ENCODE measurements at regions not wholly inside any gene's neighbourhood (a gene's known extent, or its start where the extent isn't known, plus 50 kb on each side); places are given as distances from the start of the nearest gene placed in this dataset.
"Not testable (repeated sequence)": the region's sequence is repeated elsewhere in the genome, so short reads cannot be mapped to it uniquely, and the experiment has no call there.

DNA sequence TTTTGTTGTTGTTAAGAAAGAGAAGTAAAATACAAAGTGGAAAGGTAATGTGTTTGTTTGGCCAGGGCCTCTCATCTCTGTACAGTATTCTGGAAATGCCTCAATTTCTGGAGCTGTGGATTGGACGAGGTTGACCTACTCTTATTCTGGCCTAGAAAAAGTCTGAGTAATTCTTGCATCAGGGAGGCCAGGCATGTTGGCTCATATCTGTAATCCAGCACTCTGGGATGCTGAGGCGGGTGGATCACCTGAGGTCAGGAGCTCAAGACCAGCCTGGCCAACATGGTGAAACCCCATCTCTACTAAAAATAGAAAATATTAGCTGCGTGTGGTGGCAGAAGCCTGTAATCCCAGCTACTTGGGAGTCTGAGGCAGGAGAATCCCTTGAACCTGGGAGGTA lies 259.8 kb downstream of the NPIPA7 start:
- not testable (repeated sequence) for TF ChIP-seq RAD21 (IDR thresholded peaks at IDR 0.05; ENCODE audit: low read length); POLR2A (IDR thresholded peaks at IDR 0.05; ENCODE audit: low read depth, low read length); SMC3 (IDR thresholded peaks at IDR 0.05; ENCODE audit: low read depth, low read length); BHLHE40 (IDR thresholded peaks at IDR 0.05; ENCODE audit: low read depth, low read length); CEBPB (IDR thresholded peaks at IDR 0.05; ENCODE audit: low read depth, low read length); CHD1 (IDR thresholded peaks at IDR 0.05; ENCODE audit: low read depth, low read length); MAZ (IDR thresholded peaks at IDR 0.05; ENCODE audit: borderline replicate concordance, low read depth, low read length); MAFK (IDR thresholded peaks at IDR 0.05; ENCODE audit: low read depth, low read length); RFX5 (IDR thresholded peaks at IDR 0.05; ENCODE audit: low read depth, low read length); RCOR1 (IDR thresholded peaks at IDR 0.05; ENCODE audit: insufficient replicate concordance, low read length); MXI1 (IDR thresholded peaks at IDR 0.05; ENCODE audit: borderline replicate concordance, low read depth, low read length)
- TF ChIP-seq, protein P1, sequence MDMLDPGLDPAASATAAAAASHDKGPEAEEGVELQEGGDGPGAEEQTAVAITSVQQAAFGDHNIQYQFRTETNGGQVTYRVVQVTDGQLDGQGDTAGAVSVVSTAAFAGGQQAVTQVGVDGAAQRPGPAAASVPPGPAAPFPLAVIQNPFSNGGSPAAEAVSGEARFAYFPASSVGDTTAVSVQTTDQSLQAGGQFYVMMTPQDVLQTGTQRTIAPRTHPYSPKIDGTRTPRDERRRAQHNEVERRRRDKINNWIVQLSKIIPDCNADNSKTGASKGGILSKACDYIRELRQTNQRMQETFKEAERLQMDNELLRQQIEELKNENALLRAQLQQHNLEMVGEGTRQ (IDR thresholded peaks at IDR 0.05; ENCODE audit: low read depth, low read length): not testable (repeated sequence)
- TF ChIP-seq, protein P2, sequence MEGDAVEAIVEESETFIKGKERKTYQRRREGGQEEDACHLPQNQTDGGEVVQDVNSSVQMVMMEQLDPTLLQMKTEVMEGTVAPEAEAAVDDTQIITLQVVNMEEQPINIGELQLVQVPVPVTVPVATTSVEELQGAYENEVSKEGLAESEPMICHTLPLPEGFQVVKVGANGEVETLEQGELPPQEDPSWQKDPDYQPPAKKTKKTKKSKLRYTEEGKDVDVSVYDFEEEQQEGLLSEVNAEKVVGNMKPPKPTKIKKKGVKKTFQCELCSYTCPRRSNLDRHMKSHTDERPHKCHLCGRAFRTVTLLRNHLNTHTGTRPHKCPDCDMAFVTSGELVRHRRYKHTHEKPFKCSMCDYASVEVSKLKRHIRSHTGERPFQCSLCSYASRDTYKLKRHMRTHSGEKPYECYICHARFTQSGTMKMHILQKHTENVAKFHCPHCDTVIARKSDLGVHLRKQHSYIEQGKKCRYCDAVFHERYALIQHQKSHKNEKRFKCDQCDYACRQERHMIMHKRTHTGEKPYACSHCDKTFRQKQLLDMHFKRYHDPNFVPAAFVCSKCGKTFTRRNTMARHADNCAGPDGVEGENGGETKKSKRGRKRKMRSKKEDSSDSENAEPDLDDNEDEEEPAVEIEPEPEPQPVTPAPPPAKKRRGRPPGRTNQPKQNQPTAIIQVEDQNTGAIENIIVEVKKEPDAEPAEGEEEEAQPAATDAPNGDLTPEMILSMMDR (conservative IDR thresholded peaks at IDR 0.05; ENCODE audit: low read depth, low read length): not testable (repeated sequence)
- TF ChIP-seq, protein P3, sequence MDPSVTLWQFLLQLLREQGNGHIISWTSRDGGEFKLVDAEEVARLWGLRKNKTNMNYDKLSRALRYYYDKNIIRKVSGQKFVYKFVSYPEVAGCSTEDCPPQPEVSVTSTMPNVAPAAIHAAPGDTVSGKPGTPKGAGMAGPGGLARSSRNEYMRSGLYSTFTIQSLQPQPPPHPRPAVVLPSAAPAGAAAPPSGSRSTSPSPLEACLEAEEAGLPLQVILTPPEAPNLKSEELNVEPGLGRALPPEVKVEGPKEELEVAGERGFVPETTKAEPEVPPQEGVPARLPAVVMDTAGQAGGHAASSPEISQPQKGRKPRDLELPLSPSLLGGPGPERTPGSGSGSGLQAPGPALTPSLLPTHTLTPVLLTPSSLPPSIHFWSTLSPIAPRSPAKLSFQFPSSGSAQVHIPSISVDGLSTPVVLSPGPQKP (IDR thresholded peaks at IDR 0.05; ENCODE audit: borderline replicate concordance, low read depth, low read length): not testable (repeated sequence)
